D721Med (cell line): ENCODE measurements at regions not wholly inside any gene's neighbourhood (a gene's known extent, or its start where the extent isn't known, plus 50 kb on each side); places are given as distances from the start of the nearest gene placed in this dataset.

Experiments
- DNase-seq: peaks from one replicate; pipeline ENCODE4 v3.0.0; 2011; ENCODE audit warnings: low spot score; ENCODE audit not compliant: insufficient read length
- FAIRE-seq: peaks from 2 replicates; lab custom pipeline; 2011; peaks lifted over from hg19 to GRCh38; lab: Jason Lieb, UNC
- TF ChIP-seq, protein P1 (sequence below): IDR thresholded peaks from 2 replicates; pipeline ENCODE4 v1.5.1; 2012; ENCODE audit warnings: mild to moderate bottlenecking, control low read depth; ENCODE audit not compliant: insufficient read depth; ENCODE audit errors: missing control alignments

DNA sequence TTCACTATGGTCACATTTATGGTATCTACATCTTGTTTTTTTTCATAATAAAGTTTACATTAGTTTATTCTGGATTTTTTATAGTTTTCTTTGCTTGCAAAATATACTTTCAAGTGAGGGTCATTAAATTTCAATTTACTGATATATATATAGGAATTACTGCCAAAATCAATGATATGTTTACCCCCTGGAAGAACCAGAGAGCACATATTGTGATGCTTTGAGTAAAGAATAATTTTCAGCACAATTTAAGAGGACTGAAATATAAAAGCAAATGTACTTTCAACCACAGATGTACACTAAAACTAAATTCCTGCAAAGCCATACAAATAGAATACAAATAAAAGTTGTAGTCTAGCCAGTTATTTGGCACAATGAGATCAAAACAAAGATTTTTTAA is 242.2 kb upstream of the PCDH18 start:
- TF ChIP-seq, protein P1, sequence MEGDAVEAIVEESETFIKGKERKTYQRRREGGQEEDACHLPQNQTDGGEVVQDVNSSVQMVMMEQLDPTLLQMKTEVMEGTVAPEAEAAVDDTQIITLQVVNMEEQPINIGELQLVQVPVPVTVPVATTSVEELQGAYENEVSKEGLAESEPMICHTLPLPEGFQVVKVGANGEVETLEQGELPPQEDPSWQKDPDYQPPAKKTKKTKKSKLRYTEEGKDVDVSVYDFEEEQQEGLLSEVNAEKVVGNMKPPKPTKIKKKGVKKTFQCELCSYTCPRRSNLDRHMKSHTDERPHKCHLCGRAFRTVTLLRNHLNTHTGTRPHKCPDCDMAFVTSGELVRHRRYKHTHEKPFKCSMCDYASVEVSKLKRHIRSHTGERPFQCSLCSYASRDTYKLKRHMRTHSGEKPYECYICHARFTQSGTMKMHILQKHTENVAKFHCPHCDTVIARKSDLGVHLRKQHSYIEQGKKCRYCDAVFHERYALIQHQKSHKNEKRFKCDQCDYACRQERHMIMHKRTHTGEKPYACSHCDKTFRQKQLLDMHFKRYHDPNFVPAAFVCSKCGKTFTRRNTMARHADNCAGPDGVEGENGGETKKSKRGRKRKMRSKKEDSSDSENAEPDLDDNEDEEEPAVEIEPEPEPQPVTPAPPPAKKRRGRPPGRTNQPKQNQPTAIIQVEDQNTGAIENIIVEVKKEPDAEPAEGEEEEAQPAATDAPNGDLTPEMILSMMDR = no peak
- no peak for DNase-seq
- FAIRE-seq = no peak

DNA sequence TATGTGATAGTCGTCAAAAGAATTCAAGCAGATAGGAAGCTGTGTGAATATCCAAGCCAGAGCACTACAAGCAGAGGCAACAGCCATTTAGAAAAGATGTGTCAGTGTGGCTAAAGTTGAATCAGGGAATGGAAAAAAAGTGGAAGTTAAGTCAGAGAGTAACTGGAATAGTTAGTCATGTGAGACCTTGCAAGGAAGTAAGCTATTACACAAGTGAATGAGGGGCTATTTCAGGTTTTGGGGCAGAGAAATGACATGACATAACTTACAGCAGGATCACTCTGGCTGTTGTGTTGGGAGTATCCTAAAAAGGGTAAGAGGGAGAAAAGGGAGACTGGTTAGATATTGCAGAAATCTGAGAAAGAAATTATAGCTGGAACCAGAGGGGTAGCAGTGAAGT is 236.6 kb upstream of the PCDH18 start:
- TF ChIP-seq, protein P1 = no peak
- FAIRE-seq (no peak), DNase-seq (no peak)

DNA sequence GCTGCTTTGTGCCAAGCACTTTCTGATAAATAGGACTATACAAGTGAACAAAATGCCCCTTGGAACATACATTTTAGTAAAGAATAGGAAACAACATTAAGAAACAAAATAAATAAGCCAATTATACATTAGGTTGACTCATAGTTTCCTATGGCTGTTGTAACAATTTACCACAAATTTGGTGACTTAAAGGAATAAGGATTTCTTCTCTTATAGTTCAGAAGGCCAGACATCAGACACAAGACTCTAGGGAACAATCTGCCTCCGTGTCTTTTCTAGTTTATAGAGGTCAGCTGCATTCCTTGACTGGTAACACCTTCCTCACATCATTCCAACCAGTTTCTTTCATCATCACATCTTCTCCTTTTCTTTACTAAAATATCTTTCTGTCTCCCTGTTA is 235.9 kb upstream of the PCDH18 start:
- FAIRE-seq = no peak
- no peak for DNase-seq
- TF ChIP-seq, protein P1 = no peak

DNA sequence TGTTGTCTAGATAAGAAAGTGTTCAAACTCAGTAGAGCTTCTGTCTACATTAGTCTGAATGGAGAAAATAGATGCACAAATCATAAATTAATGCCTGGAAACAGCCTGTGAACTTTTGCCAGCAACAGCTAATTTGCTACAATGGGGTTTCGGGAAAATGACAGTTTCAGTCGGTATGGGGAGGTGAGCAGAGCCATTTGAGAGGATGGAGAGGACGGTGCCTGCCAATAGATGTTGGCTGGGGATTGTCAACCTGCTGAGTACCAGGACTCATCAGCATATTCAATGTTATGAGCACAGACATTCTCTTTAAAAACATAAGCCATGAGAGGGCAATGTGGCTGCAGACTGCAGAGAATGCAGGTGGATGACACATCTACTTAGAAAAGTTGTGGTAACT is 230.3 kb upstream of the PCDH18 start:
- FAIRE-seq (no peak), DNase-seq (no peak)
- TF ChIP-seq, protein P1 = no peak

DNA sequence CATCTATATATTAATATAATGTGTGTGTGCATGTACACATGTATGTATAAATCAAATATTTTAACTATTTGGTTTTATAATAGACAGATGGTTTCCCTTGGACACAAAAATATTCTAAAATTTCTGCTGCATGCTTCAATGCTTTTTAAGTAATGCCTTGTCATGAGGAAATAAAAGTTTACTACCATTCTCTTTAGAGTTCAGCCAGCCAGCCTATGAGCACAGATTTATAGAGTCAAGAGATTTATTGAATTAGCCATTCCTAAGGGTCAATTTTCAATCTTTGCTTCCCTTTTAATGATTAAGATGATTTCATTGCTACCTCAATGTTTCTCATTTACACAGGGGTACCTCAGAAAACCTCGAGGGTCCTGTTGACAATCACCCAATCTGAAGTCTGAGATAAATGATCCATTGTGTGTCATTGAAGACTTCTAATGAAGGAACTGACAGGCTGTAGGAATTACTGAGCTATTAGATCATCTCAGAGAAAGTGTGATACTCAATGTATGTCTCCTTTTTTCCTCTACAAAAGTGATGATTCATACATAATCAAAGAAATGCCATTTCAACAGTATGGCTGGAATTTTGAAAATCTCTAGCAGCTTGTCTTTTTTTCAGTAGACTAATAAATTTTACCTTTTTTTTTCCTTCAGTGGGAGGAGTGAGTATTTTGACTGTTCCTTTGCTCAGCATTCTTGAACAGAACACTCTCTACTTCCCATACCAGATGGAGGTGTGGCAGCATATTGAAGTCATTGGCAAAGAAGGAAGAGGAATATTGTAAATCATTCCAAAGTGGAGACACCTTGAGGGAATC is 222.6 kb upstream of the PCDH18 start:
- DNase-seq (no peak), FAIRE-seq (no peak)
- TF ChIP-seq, protein P1 = no peak

DNA sequence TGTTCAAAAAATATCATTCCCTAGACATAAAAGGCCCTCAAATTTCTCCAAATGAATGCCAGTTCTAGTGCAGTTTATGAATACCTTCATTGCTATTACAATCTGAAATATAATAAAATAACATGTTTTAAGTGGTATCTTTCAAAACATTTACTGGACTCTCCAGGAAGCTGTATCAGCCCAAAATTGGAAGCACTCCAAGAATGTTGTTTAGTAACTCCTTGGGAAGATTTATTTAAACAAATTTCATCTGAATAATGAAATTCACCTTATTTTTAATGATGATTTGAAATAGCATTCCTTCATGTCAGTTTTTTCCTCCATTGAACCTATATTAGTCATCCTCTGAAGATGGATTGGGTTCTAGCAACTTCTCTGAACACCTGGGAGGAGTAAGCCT is 217.2 kb upstream of the PCDH18 start:
- TF ChIP-seq, protein P1 = no peak
- DNase-seq (no peak), FAIRE-seq (no peak)

DNA sequence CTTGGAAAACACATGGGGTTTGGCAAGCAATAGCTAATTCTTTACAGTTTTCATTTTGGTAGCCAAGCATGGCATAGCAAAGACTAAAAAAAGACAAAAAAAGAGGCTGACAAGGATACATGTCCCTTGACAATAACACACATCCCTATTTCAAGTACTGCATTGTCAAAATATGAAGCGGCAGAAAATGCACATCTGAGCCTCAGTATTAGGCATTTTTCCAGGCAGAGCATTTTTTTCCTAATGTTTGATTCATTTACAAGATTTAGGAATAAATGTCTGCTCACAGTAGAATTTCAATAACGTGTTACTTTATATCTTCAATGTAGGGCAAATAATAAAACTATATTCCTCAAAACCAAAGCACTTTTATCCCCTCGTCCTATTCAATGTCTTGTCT is 216.3 kb upstream of the PCDH18 start:
- TF ChIP-seq, protein P1 = no peak
- DNase-seq = no peak
- FAIRE-seq = no peak
